ENCODE measurements at regions not wholly inside any gene's neighbourhood (a gene's known extent, or its start where the extent isn't known, plus 50 kb on each side); places are given as distances from the start of the nearest gene placed in this dataset.

DNA sequence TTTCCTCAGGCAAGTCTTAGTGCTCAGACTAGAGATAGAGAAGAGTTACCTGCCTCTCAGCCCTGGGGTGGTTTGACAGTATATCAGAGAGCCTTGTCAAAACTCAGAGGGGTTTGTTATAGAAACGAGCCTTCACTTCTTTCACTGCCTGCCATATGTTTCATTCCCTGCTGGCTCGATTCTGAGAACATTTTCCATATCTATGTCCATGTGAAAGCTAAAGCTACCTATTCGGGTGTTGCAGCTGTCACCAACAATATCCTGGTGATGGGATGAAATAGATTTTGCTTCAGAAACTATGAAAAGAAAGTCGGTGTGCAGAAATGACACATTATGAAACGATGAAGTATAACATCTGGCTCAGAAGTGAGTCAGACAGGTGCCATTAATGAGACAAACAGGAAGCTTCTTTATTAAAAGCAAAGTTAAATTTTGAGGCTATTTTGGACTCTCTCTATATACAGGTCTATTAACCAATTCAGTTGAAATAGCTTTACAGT, 56.1 kb upstream of the TANK start:
- TF ChIP-seq RAD21 (IDR thresholded peaks at IDR 0.05; ENCODE audit: low read depth) (no peak), EGR1 (IDR thresholded peaks at IDR 0.05) (no peak), TAF1 (IDR thresholded peaks at IDR 0.05; ENCODE audit: low read depth) (no peak), TCF12 (IDR thresholded peaks at IDR 0.05; ENCODE audit: low read depth) (no peak), CEBPB (IDR thresholded peaks at IDR 0.05) (no peak), NFIC (IDR thresholded peaks at IDR 0.05) (no peak), EP300 (IDR thresholded peaks at IDR 0.05; ENCODE audit: borderline replicate concordance) (no peak), TEAD4 (IDR thresholded peaks at IDR 0.05) (no peak)
- TF ChIP-seq, protein P1, sequence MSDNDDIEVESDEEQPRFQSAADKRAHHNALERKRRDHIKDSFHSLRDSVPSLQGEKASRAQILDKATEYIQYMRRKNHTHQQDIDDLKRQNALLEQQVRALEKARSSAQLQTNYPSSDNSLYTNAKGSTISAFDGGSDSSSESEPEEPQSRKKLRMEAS (IDR thresholded peaks at IDR 0.05) = no peak
- TF ChIP-seq, protein P2, sequence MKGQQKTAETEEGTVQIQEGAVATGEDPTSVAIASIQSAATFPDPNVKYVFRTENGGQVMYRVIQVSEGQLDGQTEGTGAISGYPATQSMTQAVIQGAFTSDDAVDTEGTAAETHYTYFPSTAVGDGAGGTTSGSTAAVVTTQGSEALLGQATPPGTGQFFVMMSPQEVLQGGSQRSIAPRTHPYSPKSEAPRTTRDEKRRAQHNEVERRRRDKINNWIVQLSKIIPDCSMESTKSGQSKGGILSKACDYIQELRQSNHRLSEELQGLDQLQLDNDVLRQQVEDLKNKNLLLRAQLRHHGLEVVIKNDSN (IDR thresholded peaks at IDR 0.05) = no peak

All from Ishikawa (cell line).